ENCODE measurements at regions not wholly inside any gene's neighbourhood (a gene's known extent, or its start where the extent isn't known, plus 50 kb on each side); places are given as distances from the start of the nearest gene placed in this dataset.
A peak's percentile ranks its signal among the peaks of the same experiment; 100 is the strongest.

DNA sequence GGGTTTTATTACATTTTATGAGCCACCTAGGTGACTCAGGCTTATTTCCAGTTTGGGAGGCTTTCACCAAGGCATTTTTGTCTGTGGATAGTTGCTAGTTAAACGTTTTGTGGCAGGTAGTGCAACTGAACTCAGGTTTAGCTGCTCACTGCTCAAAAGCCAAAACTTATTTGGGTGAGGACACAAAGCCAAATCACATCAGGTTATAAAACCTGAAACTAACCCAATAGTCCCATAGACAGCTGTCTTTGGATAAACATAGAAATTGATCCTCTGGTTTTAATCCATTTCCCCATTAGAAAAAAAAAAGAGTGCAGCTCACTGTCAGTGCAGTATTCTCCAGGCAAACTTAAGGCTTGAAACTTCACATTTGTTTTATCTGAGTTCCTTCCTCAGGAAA, 362.6 kb upstream of the TFPI start:
- no peak for DNase-seq
- H3K9me3 ChIP-seq (ENCODE audit: control insufficient read depth, insufficient read depth, low read length): no peaks in the 10 kb centered on the region
- H3K9me1 ChIP-seq (ENCODE audit: insufficient read depth, low read length): 0 out of 2 replicates have a peak, but pooled peaks cover 4% of the 10 kb centered on the region
- no peak overlapping the region for H4K91ac ChIP-seq (ENCODE audit: insufficient read depth, low read depth, low read length)
- H2BK5ac ChIP-seq (ENCODE audit: low read depth, low read length, poor library complexity, severe bottlenecking): no peak overlapping the region
- ChIA-PET CTCF (interaction anchor here (0.6 kb wide), 1 partner anchor 391 kb away, joined by 3 read pairs; no protein-coding TSS in a partner anchor), POLR2A (ENCODE audit: unreplicated experiment) (no interaction called here)
- H4K20me1 ChIP-seq (ENCODE audit: insufficient read depth, low read length): no peaks in the 10 kb centered on the region
- no peak overlapping the region for H3K4me3 ChIP-seq (ENCODE audit: insufficient read depth, low read depth, low read length)
- no peak for ATAC-seq (ENCODE audit: low read depth)
- no peak overlapping the region for H2BK120ac ChIP-seq (ENCODE audit: low read depth, low read length)
- H4K8ac ChIP-seq (ENCODE audit: low read depth in 2 of 2, low read length in 2 of 2): no peak overlapping the region
- WGBS, 2 experiments (ENCODE audit: extremely low coverage in 2 of 2, insufficient read length in 1 of 2): no CpG with 5 or more reads among the region's 1 CpG
- no peak overlapping the region for H2AK5ac ChIP-seq (ENCODE audit: low read depth, low read length)
- H3K23ac ChIP-seq (ENCODE audit: low read depth, low read length): no peak overlapping the region
- no peak overlapping the region for H3K9ac ChIP-seq (ENCODE audit: low read depth, low read length)
- dilution Hi-C loops (cut with HindIII; ENCODE audit: low sequenced_read_pairs, unreplicated experiment): no loop called here
- H3K27me3 ChIP-seq (ENCODE audit: control insufficient read depth, insufficient read depth, low read length): no peaks in the 10 kb centered on the region
- H3K27ac ChIP-seq (ENCODE audit: insufficient read depth, low read length): no peak overlapping the region
- no peak overlapping the region for H2AFZ ChIP-seq (replicated peaks; ENCODE audit: low read length, poor library complexity)
- no peak overlapping the region for H3K56ac ChIP-seq (ENCODE audit: extremely low read depth, insufficient read depth, low read length)
- H3K14ac ChIP-seq (replicated peaks; ENCODE audit: low read depth, low read length): no peak overlapping the region
- no peaks in the 10 kb centered on the region for H3K36me3 ChIP-seq (ENCODE audit: control insufficient read depth, insufficient read depth, low read length)
- no peaks in the 10 kb centered on the region for H3K4me1 ChIP-seq (ENCODE audit: control insufficient read depth, insufficient read depth, low read length)
- intact Hi-C loops (cut with micrococcal nuclease): no loop called here
- no peak overlapping the region for H4K5ac ChIP-seq (ENCODE audit: low read depth, low read length)
- BruUV-seq (replicated peaks): no TSS peak
- H2AK9ac ChIP-seq (replicated peaks; ENCODE audit: low read depth, low read length, poor library complexity): no peak overlapping the region
- H3K79me1 ChIP-seq (ENCODE audit: low read depth in 1 of 2, low read length in 2 of 2): no peaks in the 10 kb centered on the region
- H3K4ac ChIP-seq (ENCODE audit: low read depth, low read length): no peak overlapping the region
- H2BK20ac ChIP-seq (ENCODE audit: low read depth, low read length): 0 out of 2 replicates have a peak overlapping the region, but pooled peaks have one; percentile 35
- in situ Hi-C loops (cut with MboI; ENCODE audit: low sequenced_read_pairs): no loop called here
- TF ChIP-seq RAD21 (IDR thresholded peaks at IDR 0.05; ENCODE audit: low read length) (no peak), FOS (IDR thresholded peaks at IDR 0.05; ENCODE audit: low read depth, low read length) (no peak), USF2 (IDR thresholded peaks at IDR 0.05; ENCODE audit: low read depth, low read length) (no peak), MAZ (IDR thresholded peaks at IDR 0.05; ENCODE audit: borderline replicate concordance, low read depth, low read length) (no peak)
- TF ChIP-seq, protein P1, sequence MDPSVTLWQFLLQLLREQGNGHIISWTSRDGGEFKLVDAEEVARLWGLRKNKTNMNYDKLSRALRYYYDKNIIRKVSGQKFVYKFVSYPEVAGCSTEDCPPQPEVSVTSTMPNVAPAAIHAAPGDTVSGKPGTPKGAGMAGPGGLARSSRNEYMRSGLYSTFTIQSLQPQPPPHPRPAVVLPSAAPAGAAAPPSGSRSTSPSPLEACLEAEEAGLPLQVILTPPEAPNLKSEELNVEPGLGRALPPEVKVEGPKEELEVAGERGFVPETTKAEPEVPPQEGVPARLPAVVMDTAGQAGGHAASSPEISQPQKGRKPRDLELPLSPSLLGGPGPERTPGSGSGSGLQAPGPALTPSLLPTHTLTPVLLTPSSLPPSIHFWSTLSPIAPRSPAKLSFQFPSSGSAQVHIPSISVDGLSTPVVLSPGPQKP (IDR thresholded peaks at IDR 0.05; ENCODE audit: borderline replicate concordance, low read depth, low read length): no peak
- no peak overlapping the region for H3K4me2 ChIP-seq (ENCODE audit: low read depth, low read length)
- no peak overlapping the region for H2BK15ac ChIP-seq (ENCODE audit: low read depth, low read length)
- H3K18ac ChIP-seq (ENCODE audit: low read depth, low read length): no peak overlapping the region
